GM21737 (cell line): ENCODE measurements at regions not wholly inside any gene's neighbourhood (a gene's known extent, or its start where the extent isn't known, plus 50 kb on each side); places are given as distances from the start of the nearest gene placed in this dataset.

Experiments used
- ATAC-seq: cut with Tn5 transposase; IDR thresholded peaks from one replicate; pipeline ENCODE4 v1.9.1; 2021; ENCODE audit warnings: mild to moderate bottlenecking, moderate library complexity; ENCODE audit not compliant: unreplicated experiment

DNA sequence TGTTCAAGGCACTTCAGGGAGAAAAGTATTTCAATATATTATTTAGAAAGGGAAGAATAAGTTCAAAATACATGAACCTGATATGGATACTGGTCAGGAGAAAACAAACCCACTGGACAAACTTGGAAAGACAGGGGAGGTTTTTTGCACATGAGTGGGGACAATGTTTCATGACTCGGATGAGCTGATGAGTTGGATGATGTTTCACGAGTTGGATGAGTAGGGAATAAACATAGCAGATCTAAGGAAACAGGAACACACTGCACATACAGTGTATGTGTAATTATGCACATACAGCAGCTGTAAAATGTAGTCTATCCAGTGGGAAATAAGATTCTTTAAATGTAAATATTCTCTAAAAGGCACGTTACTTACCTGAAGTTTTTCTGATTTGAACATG is 682.9 kb upstream of the ADAMTS5 start:
- ATAC-seq, result no peak

DNA sequence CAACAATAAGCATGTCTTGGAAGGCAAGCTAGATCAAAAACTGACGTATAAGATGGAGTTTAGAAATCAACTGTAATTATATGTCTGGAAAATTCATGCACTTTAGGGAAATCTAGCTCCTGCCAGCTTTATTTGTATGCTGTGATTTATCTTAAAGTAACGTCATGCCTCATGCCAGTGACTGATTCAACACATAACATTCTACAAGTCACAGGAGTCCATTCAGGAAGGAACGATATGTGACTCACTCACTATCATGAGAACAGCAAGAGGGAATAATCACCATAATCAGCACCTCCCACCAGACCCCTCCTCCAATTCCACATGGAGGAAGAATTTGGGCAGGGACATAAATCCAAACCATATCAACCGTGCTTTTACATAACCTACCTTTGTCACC is 682.4 kb upstream of the ADAMTS5 start:
- no peak for ATAC-seq

DNA sequence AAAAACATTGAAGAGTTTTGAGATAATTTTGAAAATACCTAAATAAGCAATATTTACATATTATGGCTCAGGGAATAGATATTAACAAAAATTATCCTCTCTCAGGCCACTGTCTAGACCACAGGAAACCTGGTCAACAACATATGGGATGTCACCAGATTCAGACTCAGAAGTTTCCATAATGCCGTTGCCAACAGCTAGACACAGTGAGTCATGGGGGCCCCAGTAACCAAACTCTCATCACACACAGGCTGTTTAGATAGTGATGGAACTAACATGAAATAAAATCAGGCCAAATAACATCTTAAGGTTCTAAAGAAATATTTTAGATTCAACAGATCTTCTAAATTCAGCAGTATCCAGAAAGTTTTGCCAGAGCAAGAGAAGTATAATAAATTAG is 681.7 kb upstream of the ADAMTS5 start:
- no peak for ATAC-seq

DNA sequence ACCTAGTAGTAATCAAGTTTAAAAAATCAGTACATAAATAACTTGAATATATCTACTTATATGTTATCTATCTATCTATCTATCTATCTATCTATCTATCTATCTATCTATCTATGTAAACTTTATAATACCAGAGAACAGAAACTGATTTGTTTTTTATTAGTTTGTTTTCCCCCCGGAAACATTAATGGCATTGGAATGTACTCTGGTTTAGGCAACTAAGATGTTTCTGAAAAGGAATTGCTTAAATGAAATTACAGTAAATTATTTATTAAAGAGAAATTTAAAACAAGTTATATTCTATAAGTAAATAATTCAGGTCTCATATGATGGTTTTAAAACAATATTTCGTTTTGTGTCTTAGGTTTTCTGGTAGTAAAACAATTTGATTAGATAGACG is 681.0 kb upstream of the ADAMTS5 start:
- ATAC-seq, result no peak

DNA sequence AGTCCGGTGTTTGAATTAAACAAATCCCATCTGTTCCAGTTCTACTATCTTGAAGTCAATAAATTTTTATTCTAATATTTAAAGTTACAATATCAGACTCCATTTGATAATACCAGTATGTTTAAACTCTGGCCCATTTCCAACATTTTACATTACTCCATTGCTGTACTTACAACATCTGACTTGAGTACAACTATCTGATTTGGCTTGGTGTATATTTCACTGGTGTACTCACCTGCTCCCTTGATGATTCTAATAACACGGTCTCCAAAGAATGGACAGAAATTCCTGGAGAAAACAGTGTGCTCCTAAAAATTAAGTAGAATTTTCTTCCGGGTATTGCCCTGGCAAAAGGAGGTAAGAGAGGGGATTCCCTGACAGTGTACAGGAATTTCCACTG is 680.5 kb upstream of the ADAMTS5 start:
- ATAC-seq, result no peak

DNA sequence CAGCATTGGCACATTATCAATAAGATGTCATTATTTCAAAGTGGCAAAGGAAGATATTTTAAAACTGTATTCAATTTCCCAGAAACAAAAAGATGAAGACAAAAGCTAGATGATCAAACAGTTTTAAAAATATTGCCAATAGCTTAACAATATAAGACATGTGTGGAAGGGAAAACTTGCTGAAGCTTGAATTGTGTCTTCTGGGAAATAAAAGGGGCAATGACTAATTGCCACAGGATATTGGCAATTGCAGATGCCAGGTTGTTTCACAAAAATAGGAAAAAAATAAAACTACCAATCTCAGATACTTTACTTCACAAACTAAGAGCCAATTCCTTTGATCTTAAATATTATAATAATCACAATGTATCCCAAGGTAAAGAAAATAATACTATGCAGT is 679.8 kb upstream of the ADAMTS5 start:
- no peak for ATAC-seq

DNA sequence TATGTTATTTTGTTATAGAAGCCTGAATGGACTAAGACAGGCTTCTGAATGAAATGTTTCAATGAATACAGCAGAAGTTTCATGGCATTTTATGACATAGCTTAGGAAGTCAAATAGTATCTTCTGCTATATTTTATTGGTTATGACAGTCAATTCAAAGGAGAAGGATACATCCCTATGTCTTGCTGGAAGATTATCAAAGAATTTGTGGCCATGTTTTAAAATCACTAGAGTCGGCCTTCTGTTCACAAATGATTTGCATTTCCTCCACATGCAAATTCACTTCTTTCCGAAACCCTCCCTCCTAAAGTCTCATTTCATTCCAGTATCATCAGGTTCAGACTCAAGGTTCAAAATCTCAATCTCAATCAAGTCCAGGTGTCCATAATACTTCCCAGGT is 679.2 kb upstream of the ADAMTS5 start:
- ATAC-seq, result no peak

DNA sequence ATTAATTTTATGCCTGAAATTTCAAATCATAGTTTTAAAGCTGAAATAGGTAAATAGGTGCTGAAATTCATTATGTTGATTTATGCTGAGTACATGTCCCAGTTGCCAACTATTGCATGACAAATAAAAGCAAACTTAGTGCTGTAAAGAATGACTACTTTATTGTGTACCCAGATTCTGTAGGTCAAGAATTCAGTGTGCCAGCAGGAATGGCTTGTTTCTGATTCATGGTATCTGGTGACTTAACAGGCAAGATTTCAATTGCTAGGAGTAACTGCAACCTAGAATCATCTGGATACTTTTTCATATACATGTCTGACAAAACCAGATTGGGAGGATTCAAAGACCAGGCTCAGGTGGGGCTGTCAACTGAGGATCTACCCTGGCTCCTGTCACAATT is 678.4 kb upstream of the ADAMTS5 start:
- ATAC-seq, result no peak

DNA sequence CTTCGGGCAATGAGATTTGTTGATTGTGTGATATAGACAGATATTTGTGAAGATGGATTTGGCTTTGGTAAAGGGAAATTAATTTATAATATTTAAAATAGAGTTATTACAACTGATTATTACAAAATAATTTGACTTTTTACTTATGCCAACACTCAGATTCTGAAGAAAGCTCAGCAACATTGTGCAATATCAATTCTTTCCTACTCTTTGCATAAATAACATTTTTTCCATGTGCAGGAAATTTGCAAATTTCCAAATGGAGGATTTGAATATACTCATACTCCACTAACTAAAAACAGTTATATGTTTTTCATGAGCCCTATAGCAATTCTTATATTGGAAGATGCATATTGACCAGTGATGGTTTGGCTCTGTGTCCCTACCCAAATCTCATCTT is 676.4 kb upstream of the ADAMTS5 start:
- no peak for ATAC-seq

DNA sequence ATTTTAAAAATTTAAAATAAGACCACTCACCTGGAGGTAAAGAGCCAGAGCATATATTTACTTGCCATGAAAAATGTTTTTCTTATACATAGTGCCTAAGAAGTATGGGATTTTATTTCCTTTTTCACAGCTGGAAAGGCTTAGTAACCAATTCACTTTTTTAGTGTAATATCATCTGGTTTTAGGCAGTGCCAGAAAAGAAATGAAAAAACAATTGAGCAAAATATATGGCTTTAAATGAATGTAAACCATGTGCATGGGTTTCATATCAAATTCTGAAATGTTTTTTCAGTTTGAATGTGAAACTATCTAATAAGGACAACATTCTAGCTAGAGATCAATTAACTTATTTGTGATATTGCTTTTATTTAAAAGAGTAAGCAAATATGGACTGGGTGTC is 672.4 kb upstream of the ADAMTS5 start:
- ATAC-seq, result no peak

DNA sequence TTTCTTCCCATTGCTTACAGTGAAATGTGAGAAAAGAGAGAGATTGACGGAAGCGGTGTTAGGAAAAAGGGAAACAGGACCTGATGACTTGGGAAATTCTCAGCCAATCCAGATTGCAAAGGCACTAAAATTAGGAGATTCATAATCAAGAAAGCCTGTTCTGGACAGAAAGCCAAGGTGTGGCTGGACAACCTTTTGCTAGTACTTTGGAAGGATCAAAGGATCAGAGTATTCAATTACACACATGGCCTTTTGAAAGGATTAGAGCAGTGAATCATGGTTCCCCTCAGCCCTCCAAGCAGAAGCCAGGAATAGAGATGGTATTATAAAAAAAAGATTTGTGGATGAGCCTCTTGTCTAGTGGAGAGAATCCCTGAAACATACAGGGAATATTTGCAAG is 669.8 kb upstream of the ADAMTS5 start:
- no peak for ATAC-seq

DNA sequence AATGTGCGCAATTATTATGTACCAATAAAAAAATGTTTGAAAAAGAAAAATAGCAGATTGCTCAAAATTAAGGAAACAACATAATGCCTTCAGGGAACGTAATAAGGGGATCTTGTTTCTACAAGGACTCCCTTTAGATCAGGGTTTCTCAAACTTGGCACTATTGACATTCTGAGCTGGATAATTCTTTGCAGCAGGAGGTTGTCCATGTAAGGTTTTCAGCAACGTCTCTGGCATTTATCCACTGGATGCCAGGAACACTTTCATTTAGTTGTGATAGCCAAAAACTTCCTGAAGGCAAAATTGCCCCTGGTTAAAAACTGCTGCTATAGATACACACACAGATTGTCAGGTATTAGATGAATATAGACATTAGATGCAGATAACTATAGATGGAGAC is 666.7 kb upstream of the ADAMTS5 start:
- no peak for ATAC-seq

DNA sequence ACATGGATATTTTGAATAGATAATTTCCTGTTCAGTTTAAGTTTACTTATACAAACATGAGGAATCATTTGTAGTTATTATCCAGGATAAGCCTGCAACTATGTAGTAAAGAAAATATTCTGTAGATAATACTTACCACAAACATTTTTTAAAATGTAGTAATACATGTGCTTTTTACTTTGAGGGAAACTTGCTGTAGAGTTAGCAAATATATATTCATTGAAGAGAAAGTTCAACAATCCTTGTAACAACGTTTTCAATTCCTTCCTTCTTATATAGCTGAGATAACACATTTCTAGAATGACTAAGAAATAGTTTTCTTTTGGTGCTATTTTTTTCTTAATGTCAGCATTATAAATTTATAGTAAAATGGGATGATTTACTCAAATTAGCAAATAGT is 664.6 kb upstream of the ADAMTS5 start:
- ATAC-seq, result no peak

DNA sequence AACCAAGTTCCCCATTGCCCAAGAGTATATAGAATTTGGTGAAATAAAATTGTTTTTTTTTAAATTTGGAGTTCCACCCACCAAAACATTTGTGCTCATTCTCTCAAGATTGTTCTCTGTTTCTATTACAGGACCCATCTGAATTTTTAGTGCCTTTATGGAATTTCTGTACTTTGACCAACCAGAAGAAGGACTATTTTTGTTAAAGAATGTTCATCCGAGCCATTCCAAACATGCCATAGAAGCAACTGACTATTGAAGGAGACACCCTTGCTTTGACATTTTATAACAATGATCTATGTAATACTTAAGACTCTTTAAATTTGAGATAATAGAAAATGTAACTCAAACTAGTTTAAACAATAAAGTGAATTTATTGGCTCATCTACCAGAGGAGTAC is 655.7 kb upstream of the ADAMTS5 start:
- ATAC-seq, result no peak

DNA sequence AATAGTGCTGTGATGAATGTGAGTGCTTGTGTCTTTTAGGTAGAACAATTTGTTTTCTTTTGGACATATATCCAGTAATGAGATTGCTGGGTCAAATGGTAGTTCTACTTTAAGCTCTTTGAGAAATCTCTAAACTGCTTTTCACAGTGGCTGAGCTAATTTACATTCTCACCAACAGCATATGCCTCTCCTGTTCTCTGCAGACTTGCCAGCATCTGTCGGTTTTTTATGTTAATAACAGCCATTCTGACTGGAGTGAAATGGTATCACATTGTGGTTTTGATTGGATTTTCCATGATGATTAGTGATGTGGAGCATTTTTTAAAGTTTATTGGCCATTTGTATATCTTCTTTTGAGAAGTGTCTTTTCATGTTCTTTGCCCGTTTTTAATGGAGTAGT is 647.3 kb upstream of the ADAMTS5 start:
- ATAC-seq, result no peak

DNA sequence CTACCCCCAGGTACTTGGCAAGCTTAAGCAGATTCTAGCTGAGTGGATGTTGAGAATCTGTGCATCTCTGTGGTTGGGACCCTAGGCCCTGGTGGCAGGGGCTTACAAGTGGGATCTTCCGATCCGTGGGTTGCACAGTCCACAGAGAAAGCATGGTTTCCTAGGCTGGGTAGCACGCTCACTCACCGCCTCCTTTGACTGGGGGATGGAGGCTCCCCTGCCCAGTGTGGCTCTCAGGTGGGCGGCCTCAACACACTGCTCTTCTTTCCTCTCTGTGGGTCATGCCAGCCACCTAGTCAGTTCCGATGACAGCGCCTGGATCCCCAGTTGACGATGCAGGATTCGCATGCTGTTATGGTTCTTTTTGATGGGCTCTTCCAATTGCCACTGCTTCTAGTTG is 639.5 kb upstream of the ADAMTS5 start:
- no peak for ATAC-seq

DNA sequence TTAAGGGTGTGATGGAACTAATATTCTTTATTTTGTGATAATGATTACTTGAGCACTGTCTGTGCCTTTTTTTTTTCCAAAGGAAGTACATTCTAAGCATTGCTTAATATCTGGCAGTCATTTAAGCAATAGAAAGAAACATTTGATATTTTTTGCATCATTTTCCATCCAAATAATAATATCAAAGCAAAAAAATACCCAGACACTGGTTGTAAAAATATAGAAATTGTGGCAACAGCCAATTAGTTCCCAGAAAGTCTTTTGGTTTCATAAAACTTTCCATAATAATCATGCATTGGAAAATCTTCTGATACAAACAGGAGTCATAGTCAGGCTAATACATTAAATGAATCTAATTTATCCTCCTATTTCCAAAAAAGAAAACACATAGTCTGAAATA is 629.3 kb upstream of the ADAMTS5 start:
- ATAC-seq, result no peak

DNA sequence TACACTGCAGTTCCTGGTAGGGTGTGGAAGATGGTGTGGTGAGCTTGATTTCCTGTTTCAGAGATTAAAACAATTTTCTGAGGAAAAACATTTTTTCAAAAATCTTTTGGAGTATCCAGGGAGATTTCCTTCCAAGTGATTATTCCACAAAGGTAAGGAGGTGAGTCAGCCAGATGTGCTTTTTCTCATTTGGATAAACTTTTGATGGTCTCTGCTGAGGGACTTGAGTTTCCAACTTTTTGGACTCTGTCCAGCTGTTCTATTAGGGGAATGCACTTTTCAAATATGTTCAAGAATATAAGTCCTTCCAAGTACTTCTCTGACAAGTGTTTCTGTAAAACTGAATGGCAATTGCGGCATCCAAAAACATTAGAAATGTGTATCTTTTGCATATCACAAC is 628.8 kb upstream of the ADAMTS5 start:
- ATAC-seq, result no peak

DNA sequence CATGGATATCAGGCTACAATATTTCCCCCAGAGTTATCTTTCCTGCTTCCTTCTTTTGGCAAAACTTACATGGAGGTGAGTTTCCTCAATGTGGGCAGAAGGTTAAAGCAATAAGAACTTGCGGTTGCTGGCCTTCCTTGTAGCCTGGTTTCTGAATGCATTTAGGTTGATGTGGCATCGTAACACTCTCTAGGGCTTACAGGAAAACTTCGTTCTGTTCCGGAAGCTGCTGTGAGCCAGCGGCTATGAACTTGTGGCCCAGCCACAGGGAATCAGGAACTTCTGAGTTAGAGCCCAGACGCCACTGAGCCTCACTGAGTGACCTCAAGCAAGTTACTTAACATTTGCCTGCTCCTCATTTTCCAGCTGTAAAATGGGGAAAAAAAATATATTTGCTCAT is 623.4 kb upstream of the ADAMTS5 start:
- ATAC-seq, result no peak

DNA sequence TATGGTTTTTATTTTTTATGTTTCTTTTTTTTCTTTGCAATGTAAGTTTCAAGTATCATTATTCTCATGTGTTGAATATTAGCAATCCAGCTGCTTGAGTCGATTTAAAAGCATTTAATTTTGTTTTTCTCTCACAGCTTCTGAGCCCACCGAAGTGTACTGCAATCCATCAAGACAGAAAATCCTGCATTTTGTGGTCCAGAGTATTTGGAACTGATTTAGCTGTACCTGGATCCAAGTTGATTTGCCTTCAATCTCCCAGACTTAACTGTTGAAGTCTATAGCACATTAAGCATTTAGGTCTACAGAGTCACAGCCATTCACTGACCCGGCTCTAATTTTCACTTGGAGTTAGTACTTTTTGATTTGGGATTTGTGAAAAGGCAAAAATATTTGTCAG is 622.9 kb upstream of the ADAMTS5 start:
- no peak for ATAC-seq

DNA sequence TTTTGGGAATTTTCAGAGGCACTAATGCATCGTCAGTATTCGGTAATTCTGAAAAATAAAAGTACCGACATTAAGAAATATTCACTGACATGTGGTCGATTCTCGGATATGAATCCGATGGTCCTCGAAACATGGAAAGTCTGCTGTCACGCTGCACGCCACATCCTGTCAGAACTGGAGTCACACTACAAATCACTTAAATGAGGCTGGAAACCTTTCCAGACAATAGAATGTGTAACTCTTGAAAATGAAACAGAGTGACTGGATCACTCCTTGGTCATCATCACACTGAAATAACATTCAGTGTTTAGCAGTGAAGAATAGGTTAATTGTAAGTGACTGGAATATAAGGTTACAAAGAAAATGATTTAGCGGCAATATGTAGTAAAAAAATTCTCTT is 620.1 kb upstream of the ADAMTS5 start:
- ATAC-seq, result no peak

DNA sequence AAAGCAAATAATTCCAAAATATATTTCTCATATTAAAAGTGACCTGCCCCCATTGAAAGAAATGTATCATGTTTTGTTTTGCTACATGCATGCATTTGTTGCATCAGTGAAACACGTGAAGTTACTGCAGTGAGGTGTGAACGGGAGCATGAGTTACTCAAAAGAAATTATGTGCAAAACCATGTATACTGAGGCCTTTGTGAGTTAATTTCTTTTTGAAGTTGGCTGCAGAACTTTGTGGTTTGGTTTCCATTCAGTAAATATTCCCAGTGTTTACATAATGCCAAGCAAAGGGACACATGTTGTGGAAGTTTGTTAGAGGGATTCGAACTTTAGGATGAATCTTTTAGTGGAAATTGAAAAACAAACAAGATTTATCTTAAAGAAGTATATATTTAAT is 619.4 kb upstream of the ADAMTS5 start:
- ATAC-seq, result no peak

DNA sequence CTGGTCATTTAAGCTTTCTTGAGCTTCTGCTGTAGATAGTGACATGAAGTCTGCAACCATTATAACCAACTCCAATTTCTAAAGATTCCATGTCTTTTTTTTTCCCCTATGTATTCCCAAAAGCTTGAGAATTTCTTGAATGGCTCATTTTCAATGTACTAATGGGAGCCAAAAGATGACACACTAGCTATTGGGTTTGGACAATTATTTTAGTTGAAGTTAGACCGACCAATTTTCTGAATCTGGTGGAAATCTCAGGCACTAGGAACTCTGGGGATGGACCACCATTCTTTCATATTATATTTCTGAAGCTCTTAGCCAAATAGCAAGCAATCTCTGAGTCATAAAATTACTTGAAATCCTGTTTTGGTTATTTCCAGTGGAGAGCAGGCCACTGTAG is 617.4 kb upstream of the ADAMTS5 start:
- ATAC-seq, result no peak

DNA sequence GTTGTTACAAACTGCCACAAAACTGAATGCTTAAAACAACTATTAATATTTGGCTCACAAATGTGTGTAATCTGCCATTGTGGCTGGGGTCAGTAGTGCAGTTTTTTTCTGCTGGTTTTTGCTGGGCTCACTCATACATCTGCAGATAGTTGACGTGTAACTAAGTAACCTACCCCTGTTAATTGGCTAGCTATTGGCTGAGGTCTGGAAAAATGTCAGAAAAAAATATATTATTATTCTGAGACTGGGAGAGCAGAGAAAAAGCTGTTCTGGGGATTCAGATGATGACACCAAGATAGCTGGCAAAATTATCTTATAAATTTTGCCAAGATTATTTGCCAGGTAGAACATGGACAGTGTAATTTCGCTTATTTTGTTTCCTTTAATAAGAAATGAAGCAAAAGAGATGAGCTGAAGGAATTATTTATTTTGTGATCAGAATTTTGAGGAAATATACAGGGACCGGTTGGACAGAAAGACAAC is 616.1 kb upstream of the ADAMTS5 start:
- no peak for ATAC-seq
